ENCODE measurements at regions not wholly inside any gene's neighbourhood (a gene's known extent, or its start where the extent isn't known, plus 50 kb on each side); places are given as distances from the start of the nearest gene placed in this dataset.

GRCh38 chr21:14603202-14603601, 57.1 kb upstream of the SAMSN1 start:
- no peak for DNase-seq

GRCh38 chr21:14602382-14602958, 56.4 kb upstream of the SAMSN1 start:
- DNase-seq = no peak

- DNase-seq = no peak
Measured at GRCh38 chr21:14600569-14601297, 54.6 kb upstream of the SAMSN1 start.

GRCh38 chr21:14598065-14598464, 52.0 kb upstream of the SAMSN1 start:
- no peak for DNase-seq
